ENCODE measurements at regions not wholly inside any gene's neighbourhood (a gene's known extent, or its start where the extent isn't known, plus 50 kb on each side); places are given as distances from the start of the nearest gene placed in this dataset.

GRCh38 chr12:87085286-87085685 lies 829.1 kb upstream of the MGAT4C start:
- TF ChIP-seq CTCF (IDR thresholded peaks at IDR 0.05; ENCODE audit: insufficient read depth, low read length, poor library complexity, severe bottlenecking) = no peak

GRCh38 chr12:87082756-87083155 lies 826.6 kb upstream of the MGAT4C start:
- H3K27me3 ChIP-seq (replicated peaks; ENCODE audit: control insufficient read depth, insufficient read depth, low read length) = no peaks in the 10 kb centered on the region
- no peak overlapping the region for H3K4me3 ChIP-seq (replicated peaks; ENCODE audit: low read depth, low read length)
- DNase-seq (ENCODE audit: extremely low read depth, insufficient read length) = no peak
- H3K36me3 ChIP-seq (ENCODE audit: control insufficient read depth, insufficient read depth, low read length) = no peaks in the 10 kb centered on the region
- TF ChIP-seq CTCF (IDR thresholded peaks at IDR 0.05; ENCODE audit: insufficient read depth, low read length, poor library complexity, severe bottlenecking) = no peak

More at GRCh38 chr12:87085286-87085685, 829.1 kb upstream of the MGAT4C start:
- no peak for DNase-seq (ENCODE audit: extremely low read depth, insufficient read length)
- Histone ChIP-seq H3K4me3 (replicated peaks; ENCODE audit: low read depth, low read length) (no peak overlapping the region), H3K36me3 (ENCODE audit: control insufficient read depth, insufficient read depth, low read length) (no peaks in the 10 kb centered on the region), H3K27me3 (replicated peaks; ENCODE audit: control insufficient read depth, insufficient read depth, low read length) (no peaks in the 10 kb centered on the region)

- no peak for DNase-seq (ENCODE audit: extremely low read depth, insufficient read length)
- H3K27me3 ChIP-seq (replicated peaks; ENCODE audit: control insufficient read depth, insufficient read depth, low read length) = no peaks in the 10 kb centered on the region
- H3K4me3 ChIP-seq (replicated peaks; ENCODE audit: low read depth, low read length) = no peak overlapping the region
- no peaks in the 10 kb centered on the region for H3K36me3 ChIP-seq (ENCODE audit: control insufficient read depth, insufficient read depth, low read length)
- TF ChIP-seq CTCF (IDR thresholded peaks at IDR 0.05; ENCODE audit: insufficient read depth, low read length, poor library complexity, severe bottlenecking) = no peak
These were observed 818.6 kb upstream of the MGAT4C start for GRCh38 chr12:87074781-87075180.

GRCh38 chr12:87066326-87066725 lies 810.1 kb upstream of the MGAT4C start:
- DNase-seq (ENCODE audit: extremely low read depth, insufficient read length) = no peak
- H3K4me3 ChIP-seq (replicated peaks; ENCODE audit: low read depth, low read length) = no peak overlapping the region
- no peak for TF ChIP-seq CTCF (IDR thresholded peaks at IDR 0.05; ENCODE audit: insufficient read depth, low read length, poor library complexity, severe bottlenecking)
- H3K36me3 ChIP-seq (ENCODE audit: control insufficient read depth, insufficient read depth, low read length) = no peaks in the 10 kb centered on the region
- no peaks in the 10 kb centered on the region for H3K27me3 ChIP-seq (replicated peaks; ENCODE audit: control insufficient read depth, insufficient read depth, low read length)

- Histone ChIP-seq H3K27me3 (replicated peaks; ENCODE audit: control insufficient read depth, insufficient read depth, low read length) (no peaks in the 10 kb centered on the region), H3K4me3 (replicated peaks; ENCODE audit: low read depth, low read length) (no peak overlapping the region), H3K36me3 (ENCODE audit: control insufficient read depth, insufficient read depth, low read length) (no peaks in the 10 kb centered on the region)
- DNase-seq (ENCODE audit: extremely low read depth, insufficient read length) = no peak
- no peak for TF ChIP-seq CTCF (IDR thresholded peaks at IDR 0.05; ENCODE audit: insufficient read depth, low read length, poor library complexity, severe bottlenecking)
These were observed 803.0 kb upstream of the MGAT4C start for GRCh38 chr12:87059231-87059630.

GRCh38 chr12:87054226-87054625 lies 798.0 kb upstream of the MGAT4C start:
- TF ChIP-seq CTCF (IDR thresholded peaks at IDR 0.05; ENCODE audit: insufficient read depth, low read length, poor library complexity, severe bottlenecking) = no peak
- DNase-seq (ENCODE audit: extremely low read depth, insufficient read length) = no peak
- Histone ChIP-seq H3K36me3 (ENCODE audit: control insufficient read depth, insufficient read depth, low read length) (no peaks in the 10 kb centered on the region), H3K27me3 (replicated peaks; ENCODE audit: control insufficient read depth, insufficient read depth, low read length) (no peaks in the 10 kb centered on the region), H3K4me3 (replicated peaks; ENCODE audit: low read depth, low read length) (no peak overlapping the region)
